Stimulated activated memory B cell treated with anti-CD40 and anti-IgM and Interleukin-4, amounts not matched to agents 10 μg/mL and 1 μg/mL and 100 μg/mL, for 72 hours (primary cell): ENCODE measurements at regions not wholly inside any gene's neighbourhood (a gene's known extent, or its start where the extent isn't known, plus 50 kb on each side); places are given as distances from the start of the nearest gene placed in this dataset.
"Not testable (repeated sequence)": the region's sequence is repeated elsewhere in the genome, so short reads cannot be mapped to it uniquely, and the experiment has no call there.

Experiments used
- ATAC-seq: fragments of 150-1000 bp; cut with Tn5 transposase; 2 replicates; pipeline ENCODE4 v1.10.0; 2021
- H3K27ac Mint-ChIP-seq: one replicate; pipeline ENCODE4 v1.8.0; 2022; ENCODE audit warnings: mild to moderate bottlenecking, mixed read lengths
- H3K27me3 Mint-ChIP-seq: one replicate; pipeline ENCODE4 v1.8.0; 2022; ENCODE audit warnings: mixed read lengths
- H3K36me3 Mint-ChIP-seq: one replicate; pipeline ENCODE4 v1.8.0; 2022; ENCODE audit warnings: mixed read lengths
- H3K4me1 Mint-ChIP-seq: one replicate; pipeline ENCODE4 v1.8.0; 2022; ENCODE audit warnings: mixed read lengths
- H3K4me3 Mint-ChIP-seq: one replicate; pipeline ENCODE4 v1.8.0; 2022; ENCODE audit warnings: mild to moderate bottlenecking, moderate library complexity, mixed read lengths
- H3K9me3 Mint-ChIP-seq: one replicate; pipeline ENCODE4 v1.8.0; 2022; ENCODE audit warnings: mixed read lengths

DNA sequence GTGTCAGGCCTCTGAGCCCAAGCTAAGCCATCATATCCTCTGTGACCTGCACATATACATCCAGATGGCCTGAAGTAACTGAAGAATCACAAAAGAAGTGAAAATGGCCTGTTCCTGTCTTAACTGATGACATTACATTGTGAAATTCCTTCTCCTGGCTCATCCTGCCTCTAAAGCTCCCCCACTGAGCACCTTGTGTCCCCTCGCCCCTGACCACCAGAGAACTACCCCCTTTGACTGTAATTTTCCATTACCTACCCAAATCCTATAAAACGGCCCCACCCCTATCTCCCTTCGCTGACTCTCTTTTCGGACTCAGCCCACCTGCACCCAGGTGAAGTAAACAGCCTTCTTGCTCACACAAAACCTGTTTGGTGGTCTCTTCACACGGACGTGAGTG is 1466.6 kb upstream of the GOT2 start:
- not testable (repeated sequence) for H3K9me3 Mint-ChIP-seq, H3K4me3 Mint-ChIP-seq, H3K27ac Mint-ChIP-seq, H3K27me3 Mint-ChIP-seq, H3K36me3 Mint-ChIP-seq, H3K4me1 Mint-ChIP-seq, ATAC-seq

- peaks cover 6% of the 10 kb centered on the region for H3K9me3 Mint-ChIP-seq
- no peak overlapping the region for H3K4me3 Mint-ChIP-seq
- H3K36me3 Mint-ChIP-seq = no peaks in the 10 kb centered on the region
- H3K27me3 Mint-ChIP-seq = no peaks in the 10 kb centered on the region
- H3K4me1 Mint-ChIP-seq = no peaks in the 10 kb centered on the region
- ATAC-seq = no peak
- no peak overlapping the region for H3K27ac Mint-ChIP-seq
Measured at GRCh38 chr16:60200161-60200560, 1466.0 kb upstream of the GOT2 start.

GRCh38 chr16:60199150-60199549 is 1465.0 kb upstream of the GOT2 start:
- Mint-ChIP-seq H3K27me3 (no peaks in the 10 kb centered on the region), H3K27ac (no peak overlapping the region), H3K36me3 (no peaks in the 10 kb centered on the region), H3K4me1 (no peaks in the 10 kb centered on the region), H3K9me3 (peaks cover 6% of the 10 kb centered on the region), H3K4me3 (no peak overlapping the region)
- ATAC-seq = no peak

DNA sequence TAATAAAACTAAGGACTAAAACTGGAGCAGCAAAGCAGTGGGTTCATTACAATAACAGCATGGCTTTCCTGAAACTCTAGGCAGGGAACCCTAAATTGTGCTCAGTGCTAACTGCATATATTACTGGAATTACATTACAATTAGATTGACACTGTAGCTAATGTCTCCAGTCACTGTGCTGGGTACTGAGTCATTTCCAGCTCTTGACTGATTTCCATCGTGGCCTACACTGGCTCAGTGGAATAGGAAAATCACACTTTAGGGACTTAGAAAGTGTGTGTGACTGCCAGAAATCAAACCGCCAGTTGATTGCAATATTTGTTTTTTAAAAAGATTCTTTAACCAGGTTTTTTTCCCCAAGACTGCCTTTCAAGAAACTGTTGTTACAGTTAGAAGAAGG is 1447.4 kb upstream of the GOT2 start:
- Mint-ChIP-seq H3K27me3 (no peaks in the 10 kb centered on the region), H3K9me3 (peaks cover 15% of the 10 kb centered on the region), H3K4me3 (no peak overlapping the region), H3K36me3 (no peaks in the 10 kb centered on the region), H3K27ac (no peak overlapping the region), H3K4me1 (no peaks in the 10 kb centered on the region)
- ATAC-seq = no peak

DNA sequence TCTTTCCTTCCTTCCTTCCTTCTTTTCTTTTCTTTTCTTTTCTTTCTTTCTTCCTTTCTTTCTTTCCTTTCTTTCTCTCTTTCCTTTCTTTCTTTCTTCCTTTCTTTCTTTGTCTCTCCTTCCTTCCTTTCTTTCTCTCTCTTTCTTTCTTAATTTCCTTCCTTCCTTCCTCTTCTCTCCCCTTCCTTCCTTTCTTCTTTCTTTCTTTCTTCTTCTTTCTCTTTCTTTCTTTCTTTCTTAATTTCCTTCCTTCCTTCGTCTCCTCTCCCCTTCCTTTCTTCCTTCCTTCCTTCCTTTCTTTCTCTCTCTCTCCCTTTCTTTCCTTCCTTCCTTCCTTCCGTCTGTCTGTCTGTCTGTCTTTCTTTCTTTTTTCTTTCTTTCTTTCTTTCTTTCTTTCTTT is 1446.5 kb upstream of the GOT2 start:
- no peak for ATAC-seq
- no peaks in the 10 kb centered on the region for H3K27me3 Mint-ChIP-seq
- no peaks in the 10 kb centered on the region for H3K4me1 Mint-ChIP-seq
- H3K9me3 Mint-ChIP-seq = peaks cover 15% of the 10 kb centered on the region
- H3K4me3 Mint-ChIP-seq = no peak overlapping the region
- no peaks in the 10 kb centered on the region for H3K36me3 Mint-ChIP-seq
- no peak overlapping the region for H3K27ac Mint-ChIP-seq

GRCh38 chr16:60170196-60170595 is 1436.1 kb upstream of the GOT2 start:
- Mint-ChIP-seq H3K36me3 (no peaks in the 10 kb centered on the region), H3K27ac (no peak overlapping the region), H3K27me3 (no peaks in the 10 kb centered on the region), H3K9me3 (peaks cover 10% of the 10 kb centered on the region), H3K4me1 (no peaks in the 10 kb centered on the region), H3K4me3 (no peak overlapping the region)
- no peak for ATAC-seq

DNA sequence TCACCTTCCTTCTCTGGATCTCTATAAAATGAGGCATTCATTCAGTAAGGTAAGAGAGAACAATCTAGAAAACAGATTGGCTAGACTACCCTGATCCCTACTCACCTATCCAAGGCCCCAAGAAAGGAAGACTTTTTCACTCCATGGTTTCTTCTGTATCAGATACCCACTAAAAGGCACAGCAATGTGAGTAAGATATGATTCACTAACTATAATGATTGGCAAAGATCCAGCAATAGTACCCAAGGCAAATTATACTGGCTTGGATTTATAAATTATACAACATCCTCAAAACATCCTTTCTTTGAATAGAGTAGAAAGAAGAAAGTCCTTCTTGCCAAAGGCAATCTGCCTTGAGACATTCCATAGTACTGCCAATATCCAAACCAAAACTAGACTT is 1432.0 kb upstream of the GOT2 start:
- no peak overlapping the region for H3K27ac Mint-ChIP-seq
- no peak for ATAC-seq
- no peaks in the 10 kb centered on the region for H3K36me3 Mint-ChIP-seq
- H3K4me1 Mint-ChIP-seq = no peaks in the 10 kb centered on the region
- no peak overlapping the region for H3K4me3 Mint-ChIP-seq
- no peaks in the 10 kb centered on the region for H3K9me3 Mint-ChIP-seq
- H3K27me3 Mint-ChIP-seq = no peaks in the 10 kb centered on the region

- peaks cover 8% of the 10 kb centered on the region for H3K9me3 Mint-ChIP-seq
Measured at GRCh38 chr16:60151987-60152386, 1417.9 kb upstream of the GOT2 start.

GRCh38 chr16:60150907-60151306 is 1416.8 kb upstream of the GOT2 start:
- Mint-ChIP-seq H3K27ac (no peak overlapping the region), H3K4me3 (no peak overlapping the region), H3K9me3 (peaks cover 5% of the 10 kb centered on the region), H3K27me3 (no peaks in the 10 kb centered on the region), H3K36me3 (no peaks in the 10 kb centered on the region), H3K4me1 (no peaks in the 10 kb centered on the region)
- no peak for ATAC-seq

More at GRCh38 chr16:60151987-60152386, 1417.9 kb upstream of the GOT2 start:
- Mint-ChIP-seq H3K27ac (no peak overlapping the region), H3K27me3 (no peaks in the 10 kb centered on the region), H3K4me3 (no peak overlapping the region), H3K4me1 (no peaks in the 10 kb centered on the region), H3K36me3 (no peaks in the 10 kb centered on the region)
- ATAC-seq = no peak

GRCh38 chr16:60143348-60143705 is 1409.2 kb upstream of the GOT2 start:
- Mint-ChIP-seq H3K4me1 (no peaks in the 10 kb centered on the region), H3K27me3 (no peaks in the 10 kb centered on the region), H3K36me3 (no peaks in the 10 kb centered on the region), H3K4me3 (no peak overlapping the region), H3K27ac (no peak overlapping the region), H3K9me3 (peaks cover 9% of the 10 kb centered on the region)
- no peak for ATAC-seq

GRCh38 chr16:60142619-60143347 is 1408.7 kb upstream of the GOT2 start:
- Mint-ChIP-seq H3K4me1 (no peaks in the 10 kb centered on the region), H3K36me3 (no peaks in the 10 kb centered on the region), H3K4me3 (no peak overlapping the region), H3K27me3 (no peaks in the 10 kb centered on the region), H3K27ac (no peak overlapping the region), H3K9me3 (peaks cover 12% of the 10 kb centered on the region)
- ATAC-seq = no peak

GRCh38 chr16:60137891-60138290 is 1403.8 kb upstream of the GOT2 start:
- no peak overlapping the region for H3K4me3 Mint-ChIP-seq
- no peak for ATAC-seq
- H3K9me3 Mint-ChIP-seq = peaks cover 14% of the 10 kb centered on the region
- H3K27me3 Mint-ChIP-seq = no peaks in the 10 kb centered on the region
- no peaks in the 10 kb centered on the region for H3K36me3 Mint-ChIP-seq
- H3K4me1 Mint-ChIP-seq = no peaks in the 10 kb centered on the region
- H3K27ac Mint-ChIP-seq = no peak overlapping the region

DNA sequence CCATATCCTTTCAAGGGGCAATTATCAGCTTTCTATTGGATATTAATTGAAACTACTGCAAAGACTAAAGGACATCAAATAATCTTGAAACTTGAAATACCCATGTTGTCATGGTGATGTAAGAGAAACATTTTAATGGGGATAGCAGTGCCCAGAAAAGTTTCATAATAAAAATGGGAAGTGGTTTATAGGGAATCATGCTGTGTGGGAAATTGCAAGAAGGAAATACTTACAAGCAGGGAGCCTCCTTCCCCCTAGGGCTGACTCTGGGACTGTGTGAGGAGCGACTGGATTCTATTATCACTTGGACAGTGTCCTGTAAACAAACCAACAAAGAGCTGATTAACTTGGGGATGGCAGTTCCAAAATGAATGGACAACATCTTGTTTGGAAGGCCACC is 1393.1 kb upstream of the GOT2 start:
- Mint-ChIP-seq H3K4me1 (no peaks in the 10 kb centered on the region), H3K4me3 (no peak overlapping the region), H3K27ac (no peak overlapping the region), H3K36me3 (no peaks in the 10 kb centered on the region), H3K27me3 (no peaks in the 10 kb centered on the region), H3K9me3 (peaks cover 10% of the 10 kb centered on the region)
- no peak for ATAC-seq

- not testable (repeated sequence) for H3K27me3 Mint-ChIP-seq, H3K36me3 Mint-ChIP-seq, H3K4me3 Mint-ChIP-seq, ATAC-seq, H3K4me1 Mint-ChIP-seq, H3K9me3 Mint-ChIP-seq, H3K27ac Mint-ChIP-seq
Measured at GRCh38 chr16:60126115-60126514, 1392.0 kb upstream of the GOT2 start.

GRCh38 chr16:60123392-60124023 is 1389.4 kb upstream of the GOT2 start:
- H3K4me1 Mint-ChIP-seq = no peaks in the 10 kb centered on the region
- peaks cover 4% of the 10 kb centered on the region for H3K9me3 Mint-ChIP-seq
- no peak overlapping the region for H3K4me3 Mint-ChIP-seq
- H3K27ac Mint-ChIP-seq = no peak overlapping the region
- no peak for ATAC-seq
- H3K27me3 Mint-ChIP-seq = no peaks in the 10 kb centered on the region
- no peaks in the 10 kb centered on the region for H3K36me3 Mint-ChIP-seq

DNA sequence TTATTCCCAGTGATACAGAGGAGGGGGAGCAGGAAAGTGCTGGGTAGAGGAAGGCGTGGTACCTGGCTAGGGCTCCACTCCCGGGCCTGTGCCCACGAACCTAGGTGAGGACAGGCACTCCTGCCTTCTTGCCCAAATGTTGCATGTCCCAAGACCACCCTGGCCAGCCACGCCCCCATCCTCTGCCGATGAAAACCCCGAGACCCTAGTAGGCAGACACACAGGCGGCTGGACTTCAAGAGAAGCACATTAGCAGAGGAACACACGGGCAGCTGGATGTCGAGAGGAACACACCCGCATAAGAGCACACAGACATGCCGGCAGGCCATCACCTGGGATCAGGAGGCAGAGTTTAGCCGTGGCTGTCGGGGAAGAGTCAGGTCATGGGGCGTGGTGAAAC is 1386.5 kb upstream of the GOT2 start:
- H3K9me3 Mint-ChIP-seq = peaks cover 4% of the 10 kb centered on the region
- H3K27me3 Mint-ChIP-seq = no peaks in the 10 kb centered on the region
- no peak for ATAC-seq
- H3K36me3 Mint-ChIP-seq = no peaks in the 10 kb centered on the region
- H3K27ac Mint-ChIP-seq = no peak overlapping the region
- no peak overlapping the region for H3K4me3 Mint-ChIP-seq
- no peaks in the 10 kb centered on the region for H3K4me1 Mint-ChIP-seq
